HL-60 (cell line): ENCODE measurements at regions not wholly inside any gene's neighbourhood (a gene's known extent, or its start where the extent isn't known, plus 50 kb on each side); places are given as distances from the start of the nearest gene placed in this dataset.

Experiments
- CTCF ChIP-seq: IDR thresholded peaks from one replicate; pipeline ENCODE4 v1.5.1; 2011; ENCODE audit warnings: low read length, control low read depth, inconsistent platforms; ENCODE audit not compliant: insufficient read depth
- POLR2AphosphoS5 ChIP-seq: IDR thresholded peaks from 2 replicates; pipeline ENCODE4 v1.6.1; 2012; ENCODE audit warnings: low read depth

GRCh38 chr6:164817662-164818061 is 491.7 kb downstream of the C6orf118 start:
- no peak for TF ChIP-seq CTCF
- TF ChIP-seq POLR2AphosphoS5 = no peak
